ENCODE measurements at regions not wholly inside any gene's neighbourhood (a gene's known extent, or its start where the extent isn't known, plus 50 kb on each side); places are given as distances from the start of the nearest gene placed in this dataset.
A peak's percentile ranks its signal among the peaks of the same experiment; 100 is the strongest.

DNA sequence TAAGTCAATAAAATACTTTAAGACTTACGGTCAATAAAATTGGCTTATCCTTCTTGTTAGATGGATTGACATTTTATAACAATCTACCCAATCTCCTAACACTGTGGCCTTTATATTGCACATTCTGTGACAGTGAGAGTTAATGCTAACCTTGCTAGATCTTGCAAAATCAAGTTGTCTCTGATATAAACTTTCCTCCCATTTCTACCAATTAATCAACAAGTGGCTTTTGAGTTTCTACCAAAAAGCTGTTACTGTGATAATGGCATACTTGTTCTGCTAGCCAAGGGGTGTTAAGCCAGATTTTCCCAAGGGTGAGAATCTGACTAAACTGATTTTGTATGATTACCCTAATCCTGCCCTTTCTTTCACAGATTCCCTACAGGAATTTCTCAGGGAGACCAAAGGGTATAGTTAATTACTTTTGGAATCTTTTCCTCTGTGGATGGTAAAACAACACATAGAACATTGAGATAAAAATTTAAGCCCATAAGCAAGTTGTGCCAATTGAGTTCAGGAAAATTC is 174.1 kb upstream of the SUCLG2 start:
- DNase-seq (no peak), ATAC-seq (no peak)
- Mint-ChIP-seq H3K27me3 (no peaks in the 10 kb centered on the region), H3K4me1 (no peaks in the 10 kb centered on the region), H3K36me3 (ENCODE audit: low read depth) (no peaks in the 10 kb centered on the region), H3K4me3 (no peak overlapping the region), H3K27ac (no peak overlapping the region)
- H3K9me3 ChIP-seq (ENCODE audit: control insufficient read depth, low read length, poor library complexity, severe bottlenecking), result no peaks in the 10 kb centered on the region

DNA sequence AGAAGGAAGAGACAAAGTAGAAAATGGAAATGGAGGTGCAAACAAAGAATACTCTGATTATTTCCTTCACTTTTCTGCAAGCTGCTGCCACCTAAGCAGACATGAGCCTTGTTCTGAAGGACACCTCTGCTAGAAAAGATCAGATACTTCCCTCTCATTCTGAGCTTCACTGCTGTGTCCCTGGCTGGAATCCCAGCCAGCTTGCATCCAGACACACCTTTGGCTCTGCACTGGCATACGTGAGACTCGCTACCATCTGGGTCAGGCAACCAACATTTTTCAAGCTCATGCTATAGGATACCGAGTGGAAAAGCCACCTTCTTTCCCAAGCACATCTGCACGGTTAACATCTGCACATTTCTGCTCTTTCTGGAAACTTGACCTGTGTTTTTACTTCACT is 166.7 kb upstream of the SUCLG2 start:
- Mint-ChIP-seq H3K4me1 (peaks cover 2% of the 10 kb centered on the region), H3K27me3 (no peaks in the 10 kb centered on the region), H3K4me3 (no peak overlapping the region), H3K27ac (no peak overlapping the region), H3K36me3 (ENCODE audit: low read depth) (no peaks in the 10 kb centered on the region)
- H3K9me3 ChIP-seq (ENCODE audit: control insufficient read depth, low read length, poor library complexity, severe bottlenecking), result no peaks in the 10 kb centered on the region
- no peak for ATAC-seq
- DNase-seq, result no peak

DNA sequence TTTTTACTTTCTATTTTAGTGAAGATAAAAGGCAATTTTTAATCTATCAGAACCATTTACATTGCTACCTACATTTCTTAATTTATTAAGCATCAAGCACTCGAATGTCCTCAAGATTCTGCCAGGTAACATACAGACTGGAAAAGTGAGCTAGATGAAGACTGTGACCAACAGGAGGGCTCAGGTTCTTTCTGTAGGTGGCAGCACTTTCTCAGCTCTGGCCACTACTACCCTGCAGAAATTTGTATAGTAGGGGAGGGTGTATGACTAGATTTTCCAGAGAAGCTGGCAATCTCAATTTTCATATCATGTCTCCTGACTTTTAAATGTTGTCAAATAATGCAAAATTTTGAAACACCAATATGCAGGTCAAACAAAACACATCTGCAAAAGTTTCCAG is 165.0 kb upstream of the SUCLG2 start:
- H3K27ac Mint-ChIP-seq, result no peak overlapping the region
- DNase-seq (no peak), ATAC-seq (no peak)
- H3K9me3 ChIP-seq (ENCODE audit: control insufficient read depth, low read length, poor library complexity, severe bottlenecking), result no peaks in the 10 kb centered on the region
- H3K27me3 Mint-ChIP-seq, result no peaks in the 10 kb centered on the region
- H3K4me3 Mint-ChIP-seq, result no peak overlapping the region
- H3K36me3 Mint-ChIP-seq (ENCODE audit: low read depth), result no peaks in the 10 kb centered on the region
- peaks cover 2% of the 10 kb centered on the region for H3K4me1 Mint-ChIP-seq

DNA sequence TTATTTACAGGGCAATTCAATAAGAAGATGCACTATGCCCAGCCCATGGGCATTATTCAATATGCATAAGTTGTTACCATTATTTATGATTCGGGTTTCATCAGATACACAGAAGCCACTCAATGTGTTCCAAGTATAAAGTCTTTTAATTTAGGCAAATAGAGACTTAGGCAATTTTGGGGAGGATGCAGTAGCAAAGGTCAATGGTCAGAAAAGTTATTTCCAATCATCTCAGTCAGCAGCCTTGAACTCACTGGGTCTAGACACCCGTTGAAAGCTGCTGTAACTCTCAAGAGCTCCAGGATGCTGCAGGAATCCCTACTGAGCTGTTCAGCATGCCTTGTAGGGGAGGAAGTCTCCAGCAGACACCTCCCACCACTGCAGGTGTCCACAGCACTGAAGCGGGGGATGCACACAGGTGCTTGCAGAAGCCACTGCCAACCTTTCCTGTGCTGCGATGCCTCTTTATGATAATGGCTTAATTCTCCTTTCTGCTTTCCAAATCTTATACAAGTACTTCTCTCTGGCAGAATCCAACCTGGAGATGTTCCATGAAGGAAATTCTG is 155.0 kb upstream of the SUCLG2 start:
- peaks cover 7% of the 10 kb centered on the region for H3K27me3 Mint-ChIP-seq
- no peak overlapping the region for H3K4me3 Mint-ChIP-seq
- no peak for DNase-seq
- H3K36me3 Mint-ChIP-seq (ENCODE audit: low read depth), result no peaks in the 10 kb centered on the region
- ATAC-seq, result no peak
- H3K27ac Mint-ChIP-seq, result no peak overlapping the region
- H3K4me1 Mint-ChIP-seq, result no peaks in the 10 kb centered on the region
- H3K9me3 ChIP-seq (ENCODE audit: control insufficient read depth, low read length, poor library complexity, severe bottlenecking), result no peaks in the 10 kb centered on the region

DNA sequence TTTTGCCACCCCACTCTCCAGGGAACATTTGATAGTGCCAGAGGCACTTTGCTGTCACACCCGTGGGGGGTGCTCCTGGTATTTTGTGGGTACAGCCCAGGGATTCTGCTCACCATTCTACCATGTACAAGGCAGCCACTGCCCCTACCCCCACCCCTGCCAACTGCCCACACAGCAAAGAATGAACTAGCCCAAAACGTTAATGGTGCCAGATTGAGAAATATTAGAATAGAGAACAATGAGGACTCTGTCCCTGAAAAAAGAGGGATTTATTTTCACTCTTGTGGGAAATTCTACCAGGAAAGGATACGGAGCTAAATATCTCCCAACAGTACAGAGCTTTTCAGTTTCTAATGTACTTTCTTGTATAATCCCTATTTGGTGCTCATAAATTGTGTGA is 154.5 kb upstream of the SUCLG2 start:
- Mint-ChIP-seq H3K27ac (no peak overlapping the region), H3K4me3 (no peak overlapping the region), H3K27me3 (peaks cover 7% of the 10 kb centered on the region), H3K36me3 (ENCODE audit: low read depth) (no peaks in the 10 kb centered on the region), H3K4me1 (no peaks in the 10 kb centered on the region)
- DNase-seq (no peak), ATAC-seq (no peak)
- H3K9me3 ChIP-seq (ENCODE audit: control insufficient read depth, low read length, poor library complexity, severe bottlenecking), result no peaks in the 10 kb centered on the region

DNA sequence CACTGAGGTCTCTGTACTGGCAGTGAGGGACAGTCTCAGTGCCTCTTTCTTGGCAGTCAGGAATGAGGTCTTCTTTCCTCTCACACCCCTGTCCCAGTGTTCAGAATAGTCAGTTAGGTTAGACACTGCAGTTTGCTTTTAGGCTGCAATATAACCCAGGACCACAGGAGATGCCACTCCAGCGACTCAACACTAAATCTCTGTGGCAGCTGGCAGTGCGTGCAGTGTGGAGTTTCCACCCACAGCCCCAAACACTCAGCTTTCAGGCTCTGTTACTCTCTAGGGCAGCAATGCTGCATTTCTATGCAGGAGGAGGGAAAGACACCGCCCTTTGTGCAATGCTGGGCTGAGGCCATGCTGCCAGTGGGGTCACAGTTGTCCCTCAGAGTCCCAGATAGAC is 150.2 kb upstream of the SUCLG2 start:
- DNase-seq (no peak), ATAC-seq (no peak)
- H3K4me1 Mint-ChIP-seq, result no peaks in the 10 kb centered on the region
- H3K27me3 Mint-ChIP-seq, result peaks cover 7% of the 10 kb centered on the region
- H3K4me3 Mint-ChIP-seq, result no peak overlapping the region
- no peak overlapping the region for H3K27ac Mint-ChIP-seq
- no peaks in the 10 kb centered on the region for H3K36me3 Mint-ChIP-seq (ENCODE audit: low read depth)
- H3K9me3 ChIP-seq (ENCODE audit: control insufficient read depth, low read length, poor library complexity, severe bottlenecking), result peaks cover 4% of the 10 kb centered on the region

DNA sequence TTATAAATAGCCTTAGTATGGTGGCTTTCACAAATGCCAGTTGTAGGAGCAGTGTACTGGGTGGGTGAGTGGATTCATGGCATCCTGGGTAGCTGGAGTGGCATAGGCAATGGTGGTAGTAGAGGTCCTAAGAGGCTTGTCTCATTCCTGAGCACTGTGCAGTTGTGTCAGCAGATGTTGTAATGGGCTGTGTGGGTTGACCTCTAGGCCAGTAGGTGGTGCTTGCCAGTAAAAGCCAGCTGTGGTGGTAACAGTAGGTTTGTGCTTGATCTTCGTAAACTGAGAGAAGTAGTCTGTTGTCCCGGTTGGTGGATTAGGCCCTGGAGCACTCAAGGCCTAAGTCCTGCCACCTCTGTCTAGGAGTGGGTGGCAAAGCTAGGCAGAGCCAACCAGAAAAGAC is 149.7 kb upstream of the SUCLG2 start:
- no peaks in the 10 kb centered on the region for H3K36me3 Mint-ChIP-seq (ENCODE audit: low read depth)
- H3K4me1 Mint-ChIP-seq, result no peaks in the 10 kb centered on the region
- ATAC-seq, result no peak

DNA sequence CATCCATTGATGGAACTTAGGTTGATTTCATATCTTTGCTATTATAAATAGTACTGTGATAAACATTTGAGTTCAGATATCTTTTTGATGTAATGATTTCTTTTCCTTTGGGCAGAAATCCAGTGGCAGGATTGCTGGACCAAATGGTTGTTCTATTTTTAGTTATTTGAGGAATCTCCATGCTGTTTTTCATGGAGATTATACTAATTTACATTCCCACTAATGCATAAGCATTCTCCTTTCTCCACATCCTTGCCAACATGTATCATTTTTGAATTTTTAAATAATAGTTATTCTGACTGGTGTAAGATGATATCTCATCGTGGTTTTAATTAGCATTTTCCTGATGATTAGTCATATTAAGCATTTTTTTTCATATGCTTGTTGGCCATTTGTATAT is 144.0 kb upstream of the SUCLG2 start:
- H3K4me1 Mint-ChIP-seq, result no peaks in the 10 kb centered on the region
- no peak for ATAC-seq
- DNase-seq, result no peak
- peaks cover 4% of the 10 kb centered on the region for H3K9me3 ChIP-seq (ENCODE audit: control insufficient read depth, low read length, poor library complexity, severe bottlenecking)
- H3K36me3 Mint-ChIP-seq (ENCODE audit: low read depth), result no peaks in the 10 kb centered on the region
- no peak overlapping the region for H3K27ac Mint-ChIP-seq
- H3K27me3 Mint-ChIP-seq, result no peaks in the 10 kb centered on the region
- H3K4me3 Mint-ChIP-seq, result no peak overlapping the region

More for the DNA sequence above, 149.7 kb upstream of the SUCLG2 start:
- Mint-ChIP-seq H3K4me3 (no peak overlapping the region), H3K27me3 (peaks cover 6% of the 10 kb centered on the region), H3K27ac (no peak overlapping the region)
- peaks cover 4% of the 10 kb centered on the region for H3K9me3 ChIP-seq (ENCODE audit: control insufficient read depth, low read length, poor library complexity, severe bottlenecking)
- DNase-seq, result no peak

DNA sequence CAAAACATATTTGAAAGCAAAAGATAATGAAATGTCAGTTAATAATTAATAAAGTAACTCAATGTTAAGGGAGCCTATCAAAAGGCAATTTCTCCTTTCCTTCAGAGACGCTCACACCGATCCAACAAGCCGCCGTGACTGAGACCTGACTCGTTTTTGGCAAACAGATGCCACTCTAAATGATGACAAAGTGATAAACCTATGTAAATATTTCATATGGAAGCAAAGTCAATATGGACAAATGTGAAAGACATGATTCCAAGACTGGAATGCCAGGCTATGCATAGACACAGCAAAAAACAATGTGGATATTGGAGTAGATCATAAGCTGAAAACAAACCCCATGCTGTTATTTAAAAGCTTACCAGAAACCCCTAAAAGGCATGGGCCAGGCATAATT is 137.2 kb upstream of the SUCLG2 start:
- Mint-ChIP-seq H3K4me1 (peaks cover 4% of the 10 kb centered on the region), H3K4me3 (no peak overlapping the region), H3K27me3 (peaks cover 7% of the 10 kb centered on the region), H3K36me3 (ENCODE audit: low read depth) (no peaks in the 10 kb centered on the region), H3K27ac (no peak overlapping the region)
- ATAC-seq (no peak), DNase-seq (no peak)
- H3K9me3 ChIP-seq (ENCODE audit: control insufficient read depth, low read length, poor library complexity, severe bottlenecking), result no peaks in the 10 kb centered on the region

DNA sequence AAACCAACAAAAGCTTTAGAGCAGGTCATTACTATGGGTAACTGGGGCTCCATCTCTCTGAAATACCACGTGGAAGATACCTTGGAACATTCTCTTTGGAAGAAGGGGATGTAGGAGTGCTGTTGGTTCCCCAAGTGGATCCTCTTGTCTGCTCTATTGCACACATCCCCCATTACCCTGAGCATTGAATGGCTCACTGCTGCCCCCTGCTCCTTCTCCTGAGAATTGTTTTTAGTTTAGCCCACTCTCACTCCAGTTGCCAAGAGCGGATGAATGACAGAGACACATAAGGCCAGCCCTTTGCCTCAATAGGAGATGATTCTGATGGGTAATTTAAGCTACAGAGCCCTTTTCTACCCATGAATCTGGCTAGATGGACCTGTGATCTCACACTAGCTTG is 135.6 kb upstream of the SUCLG2 start:
- peak; percentile 67 for ATAC-seq
- peaks cover 4% of the 10 kb centered on the region for H3K4me1 Mint-ChIP-seq
- DNase-seq, result peak in 2 of 3 donors; percentile 24 to 43
- H3K27me3 Mint-ChIP-seq, result peaks cover 7% of the 10 kb centered on the region
- H3K9me3 ChIP-seq (ENCODE audit: control insufficient read depth, low read length, poor library complexity, severe bottlenecking), result no peaks in the 10 kb centered on the region
- H3K4me3 Mint-ChIP-seq, result no peak overlapping the region
- no peak overlapping the region for H3K27ac Mint-ChIP-seq
- peaks cover 2% of the 10 kb centered on the region for H3K36me3 Mint-ChIP-seq (ENCODE audit: low read depth)

DNA sequence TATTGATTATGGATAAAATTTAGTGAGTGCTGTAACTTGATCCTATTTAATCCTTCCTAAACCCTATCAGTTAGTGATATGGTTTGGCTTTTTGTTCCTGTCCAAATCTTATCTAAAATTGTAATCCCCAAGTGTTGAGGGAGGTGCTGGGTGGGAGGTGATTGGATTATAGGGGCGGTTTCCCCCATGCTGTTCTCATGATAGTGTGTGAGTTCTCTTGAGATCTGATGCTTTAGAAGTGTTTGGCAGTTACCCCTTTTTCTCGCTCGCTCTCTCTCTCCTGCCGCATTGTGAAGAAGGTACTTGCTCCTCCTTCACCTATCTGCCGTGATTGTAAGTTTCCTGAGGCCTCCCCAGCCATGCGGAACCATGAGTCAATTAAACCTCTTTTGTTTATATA is 134.0 kb upstream of the SUCLG2 start:
- H3K27ac Mint-ChIP-seq, result no peak overlapping the region
- no peaks in the 10 kb centered on the region for H3K9me3 ChIP-seq (ENCODE audit: control insufficient read depth, low read length, poor library complexity, severe bottlenecking)
- peaks cover 2% of the 10 kb centered on the region for H3K36me3 Mint-ChIP-seq (ENCODE audit: low read depth)
- H3K4me3 Mint-ChIP-seq, result no peak overlapping the region
- DNase-seq (no peak), ATAC-seq (no peak)
- H3K4me1 Mint-ChIP-seq, result peaks cover 4% of the 10 kb centered on the region
- peaks cover 7% of the 10 kb centered on the region for H3K27me3 Mint-ChIP-seq

DNA sequence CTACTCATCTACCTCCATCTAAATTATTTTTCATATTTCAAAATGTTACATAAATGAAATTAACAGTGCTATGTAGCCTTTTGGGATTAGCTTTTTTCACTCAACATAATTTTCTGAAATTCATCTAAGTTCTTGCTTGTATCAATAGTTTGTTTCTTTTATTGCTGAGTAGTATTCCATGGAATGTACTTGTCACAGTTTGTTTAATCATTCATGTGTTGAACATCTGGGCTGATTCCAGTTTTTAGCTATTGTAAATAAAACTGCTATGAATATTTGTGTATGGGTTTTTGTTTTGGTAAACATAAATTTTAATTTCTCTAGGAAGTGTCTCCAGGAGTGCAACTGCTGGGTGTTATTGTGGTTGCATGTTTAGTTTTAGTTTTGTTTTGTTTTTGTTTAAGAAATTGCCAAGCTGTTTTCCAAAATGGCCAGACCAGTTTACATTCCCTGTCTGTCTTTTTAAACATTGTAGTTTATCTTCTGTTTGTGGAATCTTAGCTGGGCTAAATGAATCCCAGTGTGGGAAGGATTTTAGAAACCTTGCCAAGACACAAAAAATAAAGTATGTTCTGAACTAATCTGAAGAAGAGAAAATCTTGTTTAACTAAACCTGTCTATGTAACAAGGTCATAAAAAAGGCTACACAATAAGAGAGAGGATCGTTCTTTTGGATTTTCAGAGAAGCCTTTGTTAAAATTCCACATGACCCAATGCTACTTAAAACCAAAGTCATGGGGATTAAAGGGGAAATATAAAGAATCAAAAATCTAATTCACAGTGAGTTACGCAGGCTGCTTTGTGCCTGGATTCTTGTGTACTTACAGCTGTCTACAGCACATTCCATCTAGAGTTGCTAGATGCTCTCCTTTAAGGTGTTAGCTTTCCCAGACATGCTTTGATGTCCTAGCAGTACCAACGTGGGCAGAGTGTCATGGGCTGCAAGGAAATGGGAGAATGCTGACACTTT is 129.2 kb upstream of the SUCLG2 start:
- peaks cover 4% of the 10 kb centered on the region for H3K36me3 Mint-ChIP-seq (ENCODE audit: low read depth)
- DNase-seq, result no peak
- no peak overlapping the region for H3K27ac Mint-ChIP-seq
- no peaks in the 10 kb centered on the region for H3K9me3 ChIP-seq (ENCODE audit: control insufficient read depth, low read length, poor library complexity, severe bottlenecking)
- H3K4me3 Mint-ChIP-seq, result no peak overlapping the region
- H3K4me1 Mint-ChIP-seq, result no peaks in the 10 kb centered on the region
- ATAC-seq, result no peak
- H3K27me3 Mint-ChIP-seq, result no peaks in the 10 kb centered on the region

DNA sequence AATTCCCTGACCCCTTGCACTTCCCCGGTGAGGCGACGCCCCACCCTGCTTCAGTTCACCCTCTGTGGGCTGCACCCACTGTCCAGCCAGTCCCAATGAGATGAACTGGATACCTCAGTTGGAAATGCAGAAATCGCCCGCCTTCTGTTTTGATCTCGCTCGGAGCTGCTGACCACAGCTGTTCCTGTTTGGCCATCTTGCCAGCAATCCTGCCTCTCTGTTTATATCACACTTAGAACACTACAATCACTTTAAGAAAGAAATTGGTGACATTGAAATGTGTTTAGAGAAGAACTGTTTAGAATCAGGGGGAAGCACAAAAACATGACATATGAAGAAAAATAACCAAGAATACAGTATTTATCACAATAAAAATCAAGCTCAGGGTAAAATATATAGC is 127.5 kb upstream of the SUCLG2 start:
- H3K36me3 Mint-ChIP-seq (ENCODE audit: low read depth), result peaks cover 4% of the 10 kb centered on the region
- no peak overlapping the region for H3K27ac Mint-ChIP-seq
- no peaks in the 10 kb centered on the region for H3K27me3 Mint-ChIP-seq
- no peaks in the 10 kb centered on the region for H3K9me3 ChIP-seq (ENCODE audit: control insufficient read depth, low read length, poor library complexity, severe bottlenecking)
- no peak for DNase-seq
- no peaks in the 10 kb centered on the region for H3K4me1 Mint-ChIP-seq
- no peak for ATAC-seq
- no peak overlapping the region for H3K4me3 Mint-ChIP-seq

DNA sequence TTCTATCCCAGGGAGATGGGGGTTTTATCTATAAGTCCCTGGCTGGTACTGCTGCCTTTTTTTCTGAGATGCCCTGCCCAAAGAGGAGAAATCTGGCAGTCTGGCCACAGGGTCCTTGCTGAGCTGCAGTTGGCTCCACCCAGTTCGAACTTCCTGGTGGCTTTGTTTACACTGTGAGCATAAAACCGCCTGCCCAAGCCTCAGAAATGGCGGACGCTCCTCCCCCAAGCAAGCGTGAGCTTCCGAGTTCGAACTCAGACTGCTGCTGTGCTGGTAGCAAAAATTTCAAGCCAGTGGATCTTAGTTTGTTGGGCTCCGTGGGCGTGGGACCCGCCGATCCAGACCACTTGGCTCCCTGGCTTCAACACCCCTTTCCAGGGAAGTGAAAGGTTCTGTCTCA is 126.8 kb upstream of the SUCLG2 start:
- no peak for ATAC-seq
- H3K36me3 Mint-ChIP-seq (ENCODE audit: low read depth), result peaks cover 4% of the 10 kb centered on the region
- no peak overlapping the region for H3K4me3 Mint-ChIP-seq

More for the DNA sequence above, 126.8 kb upstream of the SUCLG2 start:
- Mint-ChIP-seq H3K4me1 (no peaks in the 10 kb centered on the region), H3K27ac (no peak overlapping the region), H3K27me3 (no peaks in the 10 kb centered on the region)
- H3K9me3 ChIP-seq (ENCODE audit: control insufficient read depth, low read length, poor library complexity, severe bottlenecking), result no peaks in the 10 kb centered on the region
- DNase-seq, result no peak

Measured in T-helper 17 cell (primary cell).